CD14-positive monocyte (primary cell): ENCODE measurements at regions not wholly inside any gene's neighbourhood (a gene's known extent, or its start where the extent isn't known, plus 50 kb on each side); places are given as distances from the start of the nearest gene placed in this dataset.

Experiments
- DNase-seq, 3 donors: peaks; one replicate each; pipeline ENCODE4 v3.0.0-alpha.2; 2011 to 2022
- H2AFZ ChIP-seq: 2 replicates; pipeline ENCODE4 v1.6.0; 2012; ENCODE audit warnings: mild to moderate bottlenecking, low read depth, low read length, inconsistent platforms; ENCODE audit not compliant: insufficient read depth, poor library complexity, severe bottlenecking
- H3K27ac ChIP-seq, 2 donors: 1 replicate in 1 of 2; 2 replicates in 1 of 2; pipeline ENCODE4 v1.5.1; 2012 to 2013; ENCODE audit warnings: low read length in 2 of 2, control low read depth in 1 of 2, inconsistent platforms in 1 of 2, low read depth in 1 of 2, mild to moderate bottlenecking in 1 of 2
- H3K27me3 ChIP-seq, 2 donors: one replicate each; pipeline versions ENCODE4 v1.6.0 to v1.6.1; 2011 to 2013; ENCODE audit warnings: low read length in 2 of 2; ENCODE audit not compliant: control insufficient read depth in 2 of 2, insufficient read depth in 2 of 2
- H3K36me3 ChIP-seq, 2 donors: replicated peaks in 1 of 2; 1 replicate in 1 of 2; 2 replicates in 1 of 2; pipeline versions ENCODE4 v1.5.1 to v1.6.1; 2012 to 2013; ENCODE audit warnings: low read length in 2 of 2, control low read depth in 1 of 2, inconsistent platforms in 1 of 2, mild to moderate bottlenecking in 1 of 2; ENCODE audit not compliant: insufficient read depth in 2 of 2, control insufficient read depth in 1 of 2
- H3K4me1 ChIP-seq, 2 donors: 1 replicate in 1 of 2; 2 replicates in 1 of 2; pipeline versions ENCODE4 v1.5.1 to v1.6.1; 2012 to 2013; ENCODE audit warnings: low read length in 2 of 2, control low read depth in 1 of 2, inconsistent platforms in 1 of 2, mild to moderate bottlenecking in 1 of 2, moderate library complexity in 1 of 2; ENCODE audit not compliant: insufficient read depth in 2 of 2, control insufficient read depth in 1 of 2
- H3K4me2 ChIP-seq: replicated peaks from 2 replicates; pipeline ENCODE3; 2012; ENCODE audit warnings: low read length, moderate library complexity, mild to moderate bottlenecking; ENCODE audit not compliant: poor library complexity, severe bottlenecking; ENCODE audit errors: extremely low read depth
- H3K4me3 ChIP-seq, 3 experiments: fragments of 200-600 bp in 1 of 3; sonication (generic) in 1 of 3; replicated peaks in 1 of 3; 1 replicate in 2 of 3; 2 replicates in 1 of 3; pipeline ENCODE4 v1.5.1; 2011 to 2013; ENCODE audit warnings: low read length in 3 of 3, mild to moderate bottlenecking in 3 of 3, control low read depth in 2 of 3, low read depth in 2 of 3, inconsistent platforms in 1 of 3, moderate library complexity in 1 of 3
- H3K79me2 ChIP-seq: 2 replicates; pipeline ENCODE4 v1.6.0; 2012; ENCODE audit warnings: mild to moderate bottlenecking, control low read depth, inconsistent platforms, low read length, moderate library complexity; ENCODE audit not compliant: insufficient read depth
- H3K9ac ChIP-seq: 2 replicates; pipeline ENCODE4 v1.6.0; 2017; ENCODE audit warnings: low read length, mild to moderate bottlenecking; ENCODE audit not compliant: insufficient read depth, poor library complexity, severe bottlenecking
- H3K9me3 ChIP-seq, 2 donors: replicated peaks in 1 of 2; 1 replicate in 1 of 2; 2 replicates in 1 of 2; pipeline versions ENCODE4 v1.5.1 to v1.6.1; 2012 to 2013; ENCODE audit warnings: low read length in 2 of 2, control low read depth in 1 of 2; ENCODE audit not compliant: control insufficient read depth in 1 of 2, insufficient read depth in 1 of 2
- H4K20me1 ChIP-seq: 2 replicates; pipeline ENCODE4 v1.6.0; 2012; ENCODE audit warnings: mild to moderate bottlenecking, low read length, control low read depth, moderate library complexity; ENCODE audit not compliant: insufficient read depth
- H3K27ac Mint-ChIP-seq, 7 donors: one replicate each; pipeline ENCODE4 v1.8.0; 2020; ENCODE audit warnings: mild to moderate bottlenecking in 7 of 7, mixed read lengths in 7 of 7, moderate library complexity in 6 of 7, inconsistent platforms in 2 of 7
- H3K27me3 Mint-ChIP-seq, 3 donors: one replicate each; pipeline ENCODE4 v1.8.0; 2021 to 2022; ENCODE audit warnings: low read depth in 3 of 3, mild to moderate bottlenecking in 3 of 3, mixed read lengths in 3 of 3, moderate library complexity in 3 of 3, inconsistent platforms in 1 of 3
- H3K36me3 Mint-ChIP-seq, 2 donors: one replicate each; pipeline ENCODE4 v1.8.0; 2020; ENCODE audit warnings: mixed read lengths in 2 of 2, inconsistent platforms in 1 of 2, mild to moderate bottlenecking in 1 of 2
- H3K4me1 Mint-ChIP-seq: one replicate; pipeline ENCODE4 v1.8.0; 2020; ENCODE audit warnings: mild to moderate bottlenecking, mixed read lengths
- H3K4me3 Mint-ChIP-seq, 2 donors: one replicate each; pipeline ENCODE4 v1.8.0; 2020; ENCODE audit warnings: mild to moderate bottlenecking in 2 of 2, mixed read lengths in 2 of 2, moderate library complexity in 1 of 2
- H3K9me3 Mint-ChIP-seq, 7 donors: one replicate each; pipeline ENCODE4 v1.8.0; 2020 to 2022; ENCODE audit warnings: mixed read lengths in 7 of 7, mild to moderate bottlenecking in 6 of 7, moderate library complexity in 6 of 7, inconsistent platforms in 2 of 7
- WGBS: methylation state at CpG from one replicate; pipeline ENCODE4 v1.1.5; 2013; ENCODE audit warnings: missing lambda C conversion rate; ENCODE audit not compliant: insufficient coverage; 5-methylcytosine and 5-hydroxymethylcytosine counted together
- intact Hi-C, 2 donors: fragments of 100-400 bp; cut with micrococcal nuclease; formaldehyde crosslinking; loops; one replicate each; pipeline versions ENCODE4 v1.15.0 to v1.15.1; 2023
- TF ChIP-seq, protein P1 (sequence below): fragments of 200-600 bp; IDR thresholded peaks from one replicate; pipeline ENCODE4 v1.8.0; 2022; ENCODE audit warnings: antibody characterized with exemption, mild to moderate bottlenecking

DNA sequence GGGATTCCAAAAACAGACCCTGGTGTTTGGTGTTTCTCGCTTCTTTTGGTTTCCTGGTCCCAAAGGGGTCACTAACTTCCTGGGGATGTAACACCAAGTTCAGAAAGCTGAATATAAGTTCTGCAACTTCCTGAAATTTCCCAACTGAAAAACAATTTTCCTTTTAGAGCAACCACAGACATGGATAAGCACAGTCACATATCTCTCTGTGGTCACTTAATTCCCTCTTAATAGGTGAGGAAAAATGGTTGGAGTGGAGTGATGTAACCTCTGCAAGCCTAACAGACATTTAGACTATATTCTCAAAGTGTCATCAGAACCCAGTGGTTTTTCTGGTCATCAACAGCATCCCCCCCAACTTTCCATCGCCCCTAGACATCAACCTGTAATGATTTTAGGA is 135.3 kb downstream of the PRELID2 start:
- H3K4me2 ChIP-seq, result no peak overlapping the region
- H3K9me3 ChIP-seq, result no peaks in the 10 kb centered on the region
- peaks cover 0 to 8% of the 10 kb centered on the region in 2 donors for H3K4me1 ChIP-seq
- 20% methylated on average over 1 of the region's 2 CpGs for WGBS
- TF ChIP-seq, protein P1, sequence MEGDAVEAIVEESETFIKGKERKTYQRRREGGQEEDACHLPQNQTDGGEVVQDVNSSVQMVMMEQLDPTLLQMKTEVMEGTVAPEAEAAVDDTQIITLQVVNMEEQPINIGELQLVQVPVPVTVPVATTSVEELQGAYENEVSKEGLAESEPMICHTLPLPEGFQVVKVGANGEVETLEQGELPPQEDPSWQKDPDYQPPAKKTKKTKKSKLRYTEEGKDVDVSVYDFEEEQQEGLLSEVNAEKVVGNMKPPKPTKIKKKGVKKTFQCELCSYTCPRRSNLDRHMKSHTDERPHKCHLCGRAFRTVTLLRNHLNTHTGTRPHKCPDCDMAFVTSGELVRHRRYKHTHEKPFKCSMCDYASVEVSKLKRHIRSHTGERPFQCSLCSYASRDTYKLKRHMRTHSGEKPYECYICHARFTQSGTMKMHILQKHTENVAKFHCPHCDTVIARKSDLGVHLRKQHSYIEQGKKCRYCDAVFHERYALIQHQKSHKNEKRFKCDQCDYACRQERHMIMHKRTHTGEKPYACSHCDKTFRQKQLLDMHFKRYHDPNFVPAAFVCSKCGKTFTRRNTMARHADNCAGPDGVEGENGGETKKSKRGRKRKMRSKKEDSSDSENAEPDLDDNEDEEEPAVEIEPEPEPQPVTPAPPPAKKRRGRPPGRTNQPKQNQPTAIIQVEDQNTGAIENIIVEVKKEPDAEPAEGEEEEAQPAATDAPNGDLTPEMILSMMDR, result no peak
- no peaks in the 10 kb centered on the region for H4K20me1 ChIP-seq
- H3K27ac ChIP-seq, result no peak overlapping the region
- no peak overlapping the region for H3K4me3 ChIP-seq
- DNase-seq, result no peak
- Mint-ChIP-seq H3K4me3 (no peak overlapping the region), H3K27me3 (peaks cover 2 to 4% (median 3%) of the 10 kb centered on the region in 3 donors), H3K36me3 (no peaks in the 10 kb centered on the region), H3K27ac (peak overlapping the region in 1 of 7 donors; percentile 15), H3K4me1 (peaks cover 9% of the 10 kb centered on the region), H3K9me3 (no peaks in the 10 kb centered on the region)
- H3K36me3 ChIP-seq, result no peaks in the 10 kb centered on the region
- no peaks in the 10 kb centered on the region for H3K79me2 ChIP-seq
- intact Hi-C loops, result no loop called here
- H3K27me3 ChIP-seq, result no peaks in the 10 kb centered on the region
- H2AFZ ChIP-seq, result no peak overlapping the region
- H3K9ac ChIP-seq, result no peak overlapping the region

DNA sequence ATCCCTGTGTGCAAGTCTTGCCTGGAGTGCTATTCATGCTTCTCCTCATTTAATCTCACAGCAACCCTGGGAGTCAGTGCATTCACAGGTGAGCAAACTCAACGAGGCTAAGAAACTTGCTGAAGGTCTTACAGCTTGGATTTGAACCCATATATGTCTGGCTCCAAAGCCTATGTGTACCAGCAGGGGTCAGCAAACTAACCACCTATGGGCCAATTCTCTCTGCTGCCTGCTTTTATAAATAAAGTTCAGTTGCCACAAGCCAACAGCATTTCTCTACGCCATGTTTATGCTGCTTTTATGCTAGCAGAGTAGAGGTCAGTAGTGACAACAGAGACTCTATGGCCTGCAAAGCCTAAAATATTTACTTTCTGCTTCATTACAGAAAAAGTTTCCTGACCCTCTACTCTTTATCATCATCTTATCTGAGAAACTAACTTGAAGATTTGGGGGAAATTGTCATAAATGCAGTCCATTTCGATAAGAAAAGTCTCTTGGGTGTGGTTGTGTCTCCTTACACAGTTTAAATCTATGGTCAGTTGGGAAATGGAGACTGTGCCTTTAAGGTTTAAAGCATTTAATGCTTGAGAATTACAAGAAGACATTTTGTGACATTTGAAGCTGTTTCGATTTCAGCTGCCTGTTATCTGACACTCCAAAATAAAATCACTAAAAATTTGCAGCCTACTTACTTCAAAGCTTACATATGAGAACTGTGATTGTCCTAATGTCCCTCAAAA is 137.7 kb downstream of the PRELID2 start:
- DNase-seq, result peak in 2 of 3 donors; percentile 7 to 8

More for the DNA sequence above, 137.7 kb downstream of the PRELID2 start:
- Histone ChIP-seq H4K20me1 (no peaks in the 10 kb centered on the region), H3K27ac (no peak overlapping the region), H3K4me2 (no peak overlapping the region), H3K79me2 (no peaks in the 10 kb centered on the region), H3K27me3 (no peaks in the 10 kb centered on the region), H3K9ac (no peak overlapping the region), H3K36me3 (no peaks in the 10 kb centered on the region), H3K4me3 (no peak overlapping the region), H3K4me1 (peaks cover 0 to 8% of the 10 kb centered on the region in 2 donors), H3K9me3 (no peaks in the 10 kb centered on the region), H2AFZ (no peak overlapping the region)
- intact Hi-C loops, result no loop called here
- Mint-ChIP-seq H3K36me3 (no peaks in the 10 kb centered on the region), H3K4me3 (no peak overlapping the region), H3K4me1 (peaks cover 9% of the 10 kb centered on the region), H3K9me3 (no peaks in the 10 kb centered on the region), H3K27me3 (peaks cover 0 to 3% (median 2%) of the 10 kb centered on the region in 3 donors), H3K27ac (no peak overlapping the region)
- WGBS, result 95% methylated on average over 2 of the region's 4 CpGs
- TF ChIP-seq, protein P1, result peak; percentile 16
